Pons (tissue), 1 donor: ENCODE measurements at regions not wholly inside any gene's neighbourhood (a gene's known extent, or its start where the extent isn't known, plus 50 kb on each side); places are given as distances from the start of the nearest gene placed in this dataset.
"Not testable (repeated sequence)": the region's sequence is repeated elsewhere in the genome, so short reads cannot be mapped to it uniquely, and the experiment has no call there.

Experiments used
- DNase-seq: peaks from one replicate; pipeline ENCODE4 v3.0.0-alpha.2; 2016; ENCODE audit warnings: low spot score

DNA sequence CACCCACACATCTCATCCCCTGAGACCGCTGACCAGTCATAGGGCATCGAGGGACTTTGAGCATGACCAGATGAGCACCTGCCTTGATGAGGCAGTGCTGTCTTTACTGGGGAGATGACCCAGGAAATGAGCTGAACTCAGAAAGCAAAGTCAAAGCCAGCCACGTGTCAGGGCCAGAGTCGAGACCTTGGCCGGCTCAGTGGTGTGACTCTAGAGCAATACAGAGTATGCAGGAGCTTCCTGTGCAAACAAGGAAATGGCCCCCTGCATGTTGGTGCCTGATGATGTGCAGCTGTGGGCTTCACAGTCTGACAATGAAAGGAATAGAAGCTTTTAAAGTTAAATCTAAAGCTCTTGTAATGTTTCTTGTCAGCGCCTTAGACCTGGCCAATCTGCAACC, 332.9 kb downstream of the PCNX1 start:
- DNase-seq, result no peak

- DNase-seq, result no peak
These were observed 333.7 kb downstream of the PCNX1 start for GRCh38 chr14:71240866-71241520.

GRCh38 chr14:71242237-71242748, 335.0 kb downstream of the PCNX1 start:
- no peak for DNase-seq

DNA sequence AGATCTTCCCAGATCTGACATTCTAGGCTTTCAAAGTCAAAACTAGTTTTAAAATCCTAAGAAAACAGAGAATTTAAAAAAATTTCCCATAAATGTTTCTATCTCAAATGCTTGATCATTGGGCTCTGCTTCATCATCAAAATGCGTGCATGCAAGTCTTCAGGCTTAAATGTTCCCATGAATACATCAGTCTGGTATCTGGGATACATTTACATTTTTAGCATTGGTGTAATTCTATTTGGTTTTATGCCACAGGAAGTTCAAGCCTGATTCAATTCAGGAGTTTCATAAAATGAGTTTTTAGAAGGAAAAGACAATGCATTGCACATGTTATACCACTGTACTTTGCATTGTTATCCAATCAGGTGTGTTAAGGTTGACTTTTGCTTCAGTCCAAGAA, 336.4 kb downstream of the PCNX1 start:
- no peak for DNase-seq

DNA sequence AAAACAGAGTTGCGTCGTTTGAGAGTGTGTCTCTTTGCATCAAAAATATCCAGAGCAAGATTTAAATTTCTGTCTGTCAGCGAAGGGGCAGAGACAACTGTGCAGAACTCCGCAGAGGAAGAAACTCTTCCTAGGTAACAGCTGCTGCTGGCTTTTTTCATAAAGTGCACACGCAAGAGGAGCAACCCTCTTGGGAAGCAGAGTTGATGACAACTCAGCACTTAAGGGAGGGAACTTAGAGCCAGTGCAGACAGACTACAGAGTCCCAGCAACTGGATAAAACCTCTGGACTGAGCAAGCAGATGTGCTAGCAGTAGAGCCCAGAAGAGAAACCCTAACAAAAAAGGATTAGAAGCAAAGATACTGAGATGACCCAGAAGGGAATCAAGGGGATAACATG, 337.1 kb downstream of the PCNX1 start:
- DNase-seq, result no peak

GRCh38 chr14:71245659-71246361, 338.6 kb downstream of the PCNX1 start:
- no peak for DNase-seq

DNA sequence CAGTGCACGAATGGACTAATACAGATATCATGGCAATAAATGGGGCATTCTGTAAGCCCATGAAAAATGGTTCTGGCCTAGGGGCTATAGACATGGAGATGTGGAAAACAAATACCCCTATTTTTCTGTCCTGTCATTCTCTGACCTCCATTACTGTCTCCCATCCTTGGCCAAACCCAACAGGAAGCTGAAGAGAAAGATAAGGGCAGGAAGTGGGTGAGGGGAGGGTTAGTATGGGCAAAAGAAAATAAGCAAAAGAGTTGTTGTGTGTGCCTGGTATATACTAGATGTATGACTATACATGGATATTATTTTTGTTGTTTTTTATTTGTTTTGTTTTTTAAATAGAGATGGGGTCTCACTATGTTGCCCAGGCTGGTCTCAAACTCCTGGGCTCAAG, 339.3 kb downstream of the PCNX1 start:
- DNase-seq, result no peak

DNA sequence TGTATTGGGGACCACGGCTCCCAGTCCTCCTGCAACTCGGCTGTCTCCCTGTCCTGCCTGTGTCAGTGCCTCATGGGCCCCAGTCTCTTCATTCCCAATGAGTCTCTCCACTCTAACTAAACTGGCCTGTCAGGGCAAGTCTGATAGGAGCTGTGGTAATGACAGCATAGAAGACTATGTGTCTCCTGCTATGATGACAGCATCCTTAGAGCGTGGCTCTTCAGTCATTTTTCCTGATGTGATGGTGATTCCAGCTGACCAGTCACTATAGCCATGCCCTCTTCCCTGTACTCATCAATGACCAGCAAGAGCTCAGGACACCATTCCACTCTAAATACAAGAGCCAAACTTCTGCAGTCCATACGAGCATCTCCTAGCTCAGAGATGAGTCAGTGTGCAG, 339.8 kb downstream of the PCNX1 start:
- no peak for DNase-seq

DNA sequence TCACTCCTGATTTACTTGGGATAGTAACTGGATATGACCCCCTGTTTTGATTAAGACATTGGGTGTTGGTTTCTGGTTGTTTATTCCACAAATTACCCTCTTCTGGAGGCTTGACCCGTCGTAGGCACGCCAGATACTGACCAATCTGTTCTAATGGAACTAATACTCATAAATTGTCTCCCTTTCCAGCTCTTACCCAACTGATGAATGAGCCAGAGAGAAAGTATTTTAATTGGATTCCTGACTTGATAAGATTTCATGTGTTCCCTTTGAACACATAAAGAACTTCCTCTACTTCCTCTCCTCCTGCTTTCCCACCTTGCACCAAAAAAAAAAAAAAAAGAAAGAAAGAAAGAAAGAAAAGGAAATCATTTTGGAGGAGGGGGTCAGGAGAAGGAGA, 340.9 kb downstream of the PCNX1 start:
- DNase-seq, result no peak

- no peak for DNase-seq
These were observed 343.1 kb downstream of the PCNX1 start for GRCh38 chr14:71250347-71250746.

- no peak for DNase-seq
These were observed 343.5 kb downstream of the PCNX1 start for GRCh38 chr14:71250791-71251190.

DNA sequence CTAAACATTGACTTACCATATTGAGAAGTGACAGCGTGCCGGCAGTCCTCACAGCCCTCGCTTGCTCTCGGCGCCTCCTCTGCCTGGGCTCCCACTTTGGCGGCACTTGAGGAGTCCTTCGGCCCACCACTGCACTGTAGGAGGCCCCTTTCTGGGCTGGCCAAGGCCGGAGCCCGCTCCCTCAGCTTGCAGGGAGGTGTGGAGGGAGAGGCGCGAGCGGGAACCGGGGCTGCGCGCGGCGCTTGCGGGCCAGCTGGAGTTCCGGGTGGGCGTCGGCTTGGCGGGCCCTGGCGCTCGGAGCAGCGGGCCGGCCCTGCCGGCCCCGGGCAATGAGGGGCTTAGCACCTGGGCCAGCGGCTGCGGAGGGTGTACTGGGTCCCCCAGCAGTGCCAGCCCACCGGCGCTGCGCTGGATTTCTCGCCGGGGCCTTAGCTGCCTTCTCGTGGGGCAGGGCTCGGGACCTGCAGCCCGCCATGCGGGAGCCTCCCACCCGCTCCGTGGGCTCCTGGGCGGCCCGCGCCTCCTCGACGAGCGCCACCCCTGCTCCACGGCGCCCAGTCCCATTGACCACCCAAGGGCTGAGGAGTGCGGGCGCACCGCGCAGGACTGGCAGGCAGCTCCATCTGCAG, 346.9 kb downstream of the PCNX1 start:
- not testable (repeated sequence) for DNase-seq

DNA sequence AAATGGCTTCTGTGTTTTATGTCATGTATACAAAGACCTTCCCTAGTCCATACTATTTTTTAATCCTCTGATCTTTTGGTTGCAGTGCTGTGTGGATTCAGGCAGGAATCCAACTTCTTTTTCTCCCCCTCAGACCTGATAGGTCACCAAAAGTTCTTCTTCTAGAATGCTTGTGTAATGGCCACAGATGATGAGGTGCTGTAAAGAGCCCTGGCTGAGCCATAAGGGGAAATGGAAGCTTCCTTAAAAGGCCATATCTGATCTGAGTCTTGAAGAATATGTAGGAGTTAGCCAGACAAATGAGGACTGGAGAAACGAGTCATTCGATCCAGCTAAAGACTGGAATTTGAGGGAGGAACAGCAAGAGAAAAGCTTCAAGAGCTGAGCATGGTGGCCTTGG, 353.9 kb downstream of the PCNX1 start:
- DNase-seq, result no peak

DNA sequence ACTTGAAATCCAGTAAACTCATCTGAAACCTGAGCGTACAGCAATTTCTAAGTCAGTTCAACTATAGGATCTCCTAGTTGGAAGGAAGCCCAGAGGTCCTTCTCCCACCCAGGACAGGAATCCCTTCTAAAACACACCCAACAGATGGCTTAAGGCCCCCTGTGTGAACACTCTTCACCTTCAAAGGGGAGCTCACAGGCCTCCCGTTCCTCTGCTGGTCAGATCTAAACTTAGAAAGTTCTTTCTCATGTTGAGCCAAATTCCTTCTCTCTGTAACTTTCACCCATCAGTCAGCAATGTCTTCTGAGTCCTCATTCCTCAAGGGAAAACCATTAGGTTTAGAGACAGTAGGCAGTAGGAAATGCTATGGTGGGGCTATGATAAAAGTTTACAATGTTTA, 355.2 kb downstream of the PCNX1 start:
- DNase-seq, result no peak

DNA sequence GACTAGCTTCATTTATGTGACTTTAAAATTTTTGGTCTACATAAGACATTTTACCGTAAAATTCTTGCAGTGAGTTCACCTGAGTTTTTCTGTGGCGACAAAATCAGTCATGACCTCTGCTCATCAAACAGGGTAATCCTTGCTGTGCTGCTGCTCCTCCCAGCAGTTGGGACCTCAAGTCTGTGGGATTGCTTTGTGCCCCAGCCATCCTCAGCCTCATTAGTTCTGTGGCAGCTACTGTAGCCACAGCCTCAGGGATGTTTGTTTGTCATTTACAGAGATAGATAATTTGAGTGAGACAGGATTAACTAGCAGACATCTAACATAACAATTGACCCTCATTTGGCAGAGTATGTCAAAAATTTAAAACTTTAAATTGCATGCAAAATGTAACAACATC, 357.0 kb downstream of the PCNX1 start:
- no peak for DNase-seq

DNA sequence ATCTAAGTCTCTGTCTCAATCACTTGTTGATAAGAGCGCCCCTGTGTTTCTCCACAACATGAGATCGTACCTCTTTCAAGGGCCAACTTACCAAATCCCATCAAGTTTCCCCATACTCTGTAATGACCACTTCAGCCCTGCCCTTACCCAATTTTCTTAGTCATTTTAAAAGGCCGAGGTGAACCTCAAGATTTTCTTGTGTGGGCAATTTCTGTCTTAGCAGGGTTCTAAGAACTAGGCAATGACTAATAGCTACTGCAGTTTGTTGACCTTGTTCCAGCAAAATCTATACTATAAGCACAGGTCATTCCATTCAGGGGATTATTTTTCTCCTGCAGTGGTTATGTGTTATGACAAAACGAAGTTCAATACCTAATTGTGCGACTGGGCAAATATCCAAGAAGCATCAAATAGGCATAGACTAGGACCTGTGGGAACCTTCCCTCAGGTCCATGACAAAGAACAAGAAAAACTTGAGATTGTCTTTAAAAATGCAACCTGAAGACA, 359.8 kb downstream of the PCNX1 start:
- no peak for DNase-seq

DNA sequence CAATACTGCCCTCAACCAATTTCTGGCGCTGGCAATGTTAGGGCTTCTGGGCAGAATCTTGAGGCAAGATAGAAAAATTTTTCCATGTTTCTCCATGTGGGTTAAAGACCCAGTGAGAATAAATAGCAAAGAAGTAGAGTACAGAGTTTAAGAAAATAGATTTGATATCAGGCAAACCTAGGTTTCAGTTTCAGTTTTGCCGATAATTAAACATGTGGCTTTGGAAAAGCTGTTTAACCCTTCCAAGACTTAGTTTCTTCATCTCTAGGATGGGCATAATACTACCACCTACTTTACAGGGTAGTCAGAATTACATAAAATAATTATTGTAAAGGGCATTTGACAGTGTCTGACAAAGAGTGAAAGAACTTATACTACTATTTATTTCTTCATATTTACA, 360.4 kb downstream of the PCNX1 start:
- DNase-seq, result no peak

- no peak for DNase-seq
These were observed 362.9 kb downstream of the PCNX1 start for GRCh38 chr14:71270111-71270510.

DNA sequence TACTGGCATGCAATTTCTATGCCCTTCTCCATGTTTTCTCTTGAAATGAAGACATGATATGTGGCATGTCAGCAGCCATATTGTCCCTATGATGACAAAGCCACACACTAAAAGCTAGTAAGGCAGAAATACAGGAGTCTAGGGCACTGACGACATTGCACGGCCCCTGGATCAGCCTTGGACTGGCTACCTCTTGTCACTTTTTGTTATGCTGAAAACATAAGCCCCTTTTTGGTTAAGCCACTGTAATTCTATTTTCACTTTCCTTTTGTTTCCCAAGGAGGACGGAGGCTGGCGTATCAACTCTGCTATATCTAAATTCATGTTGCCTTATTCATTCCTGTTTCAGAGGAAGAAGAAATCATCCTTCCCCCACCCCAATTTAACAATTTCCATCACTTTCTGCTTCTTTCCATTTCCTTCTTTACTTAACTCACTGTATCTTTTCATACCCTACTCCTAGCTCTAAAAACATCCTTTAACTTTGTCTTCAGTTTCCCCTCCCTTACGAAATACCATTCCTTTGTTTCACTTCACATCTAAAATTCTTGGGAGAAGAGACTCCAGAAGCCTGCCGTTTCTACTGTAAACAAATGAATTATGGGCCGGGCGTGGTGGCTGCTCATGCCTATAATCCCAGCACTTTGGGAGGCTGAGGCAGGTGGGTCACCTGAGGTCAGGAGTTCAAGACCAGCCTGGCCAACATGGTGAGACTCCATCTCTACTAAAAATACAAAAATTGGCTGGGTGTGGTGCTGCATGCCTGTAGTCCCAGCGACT, 364.1 kb downstream of the PCNX1 start:
- DNase-seq, result no peak

DNA sequence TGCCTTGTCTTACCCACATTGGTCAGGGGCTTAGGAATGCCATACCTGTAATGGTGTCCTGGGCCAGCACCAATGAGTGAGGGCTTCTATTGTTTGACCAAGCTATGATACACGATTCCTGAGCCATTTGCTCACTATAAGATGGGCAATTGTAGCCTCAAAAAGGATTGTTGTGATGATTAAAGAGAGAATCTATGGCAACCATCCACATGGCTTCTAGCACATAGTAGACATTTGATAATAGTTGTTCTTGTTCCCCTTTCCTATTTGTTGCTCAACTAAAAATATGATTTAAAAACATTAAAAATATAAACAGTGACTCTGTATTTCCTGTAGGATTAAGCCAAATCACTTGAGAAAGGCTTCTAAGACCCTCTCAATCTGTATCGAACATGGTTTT, 366.1 kb downstream of the PCNX1 start:
- DNase-seq, result no peak

DNA sequence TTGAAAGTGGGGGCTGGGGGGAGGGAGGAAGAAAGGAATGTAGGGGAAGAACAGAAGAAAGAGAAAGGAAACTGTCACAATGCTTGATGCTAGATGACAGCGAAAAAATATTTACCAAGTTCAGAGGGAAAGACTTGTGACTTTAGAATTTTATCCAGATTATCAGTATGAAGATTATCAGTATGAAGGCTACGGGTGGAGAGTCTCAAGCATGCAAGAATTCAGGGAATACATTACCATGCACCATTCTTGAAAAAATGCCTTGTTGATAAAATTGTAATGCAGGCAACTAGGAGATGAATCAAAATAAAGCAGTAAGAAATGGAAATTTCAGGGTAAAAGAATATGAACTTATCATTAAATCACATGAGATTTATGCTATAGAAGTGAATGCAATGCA, 376.8 kb downstream of the PCNX1 start:
- no peak for DNase-seq

GRCh38 chr14:71286126-71286525, 378.9 kb downstream of the PCNX1 start:
- DNase-seq, result no peak
